GM21515 (cell line): ENCODE measurements at regions not wholly inside any gene's neighbourhood (a gene's known extent, or its start where the extent isn't known, plus 50 kb on each side); places are given as distances from the start of the nearest gene placed in this dataset.

ENCODE experiments used
- ATAC-seq: cut with Tn5 transposase; IDR thresholded peaks from one replicate; pipeline ENCODE4 v1.9.1; 2021; ENCODE audit not compliant: unreplicated experiment

GRCh38 chr20:7492257-7492656, 448.0 kb downstream of the HAO1 start:
- no peak for ATAC-seq

- no peak for ATAC-seq
These were observed 446.9 kb downstream of the HAO1 start for GRCh38 chr20:7493311-7493710.

GRCh38 chr20:7496394-7496991, 443.8 kb downstream of the HAO1 start:
- no peak for ATAC-seq

DNA sequence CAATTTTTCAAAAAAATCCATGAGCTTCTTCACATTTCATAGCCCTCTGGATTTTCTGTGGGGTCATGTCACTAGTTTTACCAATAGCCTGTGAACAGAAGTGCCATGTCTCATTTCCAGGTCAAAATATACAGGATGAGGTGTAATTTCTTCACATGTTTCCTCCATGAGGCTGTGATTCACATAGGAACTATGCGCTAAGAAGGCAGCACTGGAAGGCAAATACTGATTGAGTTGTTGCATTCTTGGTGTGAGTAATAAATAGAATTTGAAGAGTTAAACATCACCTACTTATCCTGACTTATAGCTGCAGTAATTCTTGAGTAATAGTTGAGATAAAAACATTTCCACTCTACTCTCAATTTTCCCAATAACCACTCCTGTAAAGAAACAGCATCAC, 442.3 kb downstream of the HAO1 start:
- no peak for ATAC-seq

DNA sequence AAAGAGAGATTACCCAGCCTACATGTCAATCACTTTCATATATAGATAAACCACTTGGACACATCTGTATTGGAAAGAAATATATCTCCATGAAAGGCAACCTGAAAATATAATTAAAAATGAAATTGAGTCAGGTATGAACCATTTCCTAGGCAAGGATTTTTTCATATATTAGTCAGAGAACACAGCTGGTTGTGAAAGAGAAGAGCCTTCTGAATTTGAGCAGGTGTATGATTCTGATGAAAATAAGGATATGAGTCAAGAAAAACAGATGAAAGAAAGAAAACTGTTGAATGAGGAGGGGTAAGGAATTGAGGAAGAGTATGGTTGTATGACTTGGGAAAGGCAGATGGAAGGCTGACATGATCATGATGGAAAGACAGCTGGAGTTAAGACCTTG, 441.1 kb downstream of the HAO1 start:
- no peak for ATAC-seq

- ATAC-seq = no peak
These were observed 440.0 kb downstream of the HAO1 start for GRCh38 chr20:7500231-7500663.

DNA sequence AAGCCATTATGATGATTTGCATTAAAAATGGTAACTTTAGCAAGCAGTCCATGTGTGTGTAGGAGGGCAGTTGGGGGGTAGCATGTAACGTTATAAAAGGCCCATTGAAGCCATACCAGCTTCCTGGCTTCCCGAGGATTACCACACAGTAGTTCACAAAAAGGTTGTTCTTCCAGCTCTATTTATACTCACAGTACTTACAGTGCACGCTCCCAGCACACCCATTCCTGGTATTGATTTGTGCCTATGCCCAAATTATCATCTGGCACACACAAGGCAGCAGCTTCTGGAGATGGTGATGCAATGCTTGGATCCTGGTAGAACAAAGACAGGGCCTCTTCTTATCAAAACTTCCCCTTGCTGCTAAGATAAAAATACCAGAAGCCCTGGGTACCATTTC, 436.8 kb downstream of the HAO1 start:
- ATAC-seq = no peak

GRCh38 chr20:7505152-7505834, 435.0 kb downstream of the HAO1 start:
- no peak for ATAC-seq

- no peak for ATAC-seq
These were observed 434.4 kb downstream of the HAO1 start for GRCh38 chr20:7505835-7506221.

DNA sequence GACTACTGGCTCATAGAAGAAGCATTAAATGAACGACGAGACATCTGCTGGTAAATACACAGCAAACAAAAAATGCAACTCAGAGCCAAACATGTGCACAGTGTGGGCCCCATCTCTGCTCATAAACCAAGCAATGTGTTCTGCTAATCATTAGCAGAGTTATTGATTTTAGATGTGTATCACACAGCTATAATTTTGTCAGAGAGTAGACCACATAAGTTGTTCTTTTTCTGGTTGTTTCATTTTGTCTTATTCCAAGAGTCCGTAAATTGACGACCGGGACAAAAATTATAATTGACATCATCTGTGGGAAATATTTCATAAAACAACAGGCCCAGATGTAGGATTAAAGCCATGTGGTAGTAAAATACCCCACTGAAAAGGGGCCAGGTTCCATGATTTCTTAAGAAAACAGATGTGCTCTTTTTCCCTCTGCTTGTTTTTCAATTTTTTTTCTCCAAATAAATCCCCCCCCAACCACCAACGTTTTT, 423.6 kb downstream of the HAO1 start:
- no peak for ATAC-seq

DNA sequence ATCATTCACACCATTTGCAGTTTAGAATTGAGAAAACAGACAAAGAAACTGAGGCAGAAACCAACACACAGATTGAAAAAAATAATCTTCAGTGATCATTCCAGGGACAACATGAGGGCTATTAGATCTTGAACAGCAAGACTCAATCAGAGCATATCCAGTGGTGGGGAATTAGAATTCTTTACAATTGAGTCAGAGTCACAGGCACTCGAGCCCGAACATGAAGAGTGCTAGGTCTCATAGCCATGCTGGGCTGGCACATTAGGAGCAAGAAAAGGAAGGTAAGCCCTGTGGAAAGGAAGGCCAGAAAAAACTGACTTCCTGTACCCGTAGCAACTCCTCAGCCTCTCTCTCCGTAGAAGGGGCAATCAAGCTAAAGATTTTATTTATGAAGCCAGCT, 419.9 kb downstream of the HAO1 start:
- ATAC-seq = no peak

- no peak for ATAC-seq
These were observed 417.0 kb downstream of the HAO1 start for GRCh38 chr20:7523288-7523687.

- no peak for ATAC-seq
These were observed 400.2 kb downstream of the HAO1 start for GRCh38 chr20:7540018-7540417.

DNA sequence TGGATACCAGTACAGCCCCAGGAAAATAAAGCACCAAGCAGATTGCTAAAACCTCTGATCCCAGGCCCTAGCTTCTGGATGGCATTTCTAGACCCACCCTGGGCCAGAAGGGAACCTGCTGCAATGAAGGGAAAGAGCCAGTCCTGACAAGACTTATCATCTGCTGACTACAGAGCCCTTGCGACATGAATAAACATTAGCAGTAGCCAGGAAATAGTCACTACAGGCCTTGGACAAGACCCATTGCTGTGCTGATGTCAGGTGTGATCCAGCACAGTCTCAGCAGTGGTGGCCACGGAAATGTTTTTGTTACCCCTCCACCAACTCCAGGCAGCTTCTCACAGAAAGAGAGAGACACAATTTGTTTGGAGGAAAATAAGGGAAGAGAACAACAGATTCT, 399.3 kb downstream of the HAO1 start:
- ATAC-seq = no peak

GRCh38 chr20:7571101-7571500, 369.2 kb downstream of the HAO1 start:
- no peak for ATAC-seq

GRCh38 chr20:7571521-7572055, 368.7 kb downstream of the HAO1 start:
- no peak for ATAC-seq

DNA sequence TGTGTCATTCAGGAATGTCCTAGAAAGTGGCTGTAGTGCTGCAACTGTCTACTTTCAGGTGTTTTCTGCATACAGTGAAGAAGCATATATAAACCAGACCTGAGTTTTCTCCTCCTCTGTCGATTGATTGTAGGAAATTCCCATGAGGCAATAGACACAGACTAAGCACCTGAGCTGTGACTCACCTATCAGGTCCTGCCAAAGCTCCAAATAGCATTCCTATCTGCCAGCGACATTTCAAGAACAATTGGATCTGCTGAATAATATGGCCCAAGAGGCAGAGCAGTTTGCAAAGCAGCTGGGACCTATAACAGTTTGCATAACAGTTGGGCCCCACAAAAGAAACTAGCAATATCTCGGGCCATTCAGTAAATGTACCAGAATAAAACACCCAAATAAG, 360.4 kb downstream of the HAO1 start:
- no peak for ATAC-seq

GRCh38 chr20:7585126-7585679, 355.1 kb downstream of the HAO1 start:
- ATAC-seq = no peak

- no peak for ATAC-seq
These were observed 353.8 kb downstream of the HAO1 start for GRCh38 chr20:7586481-7586880.

DNA sequence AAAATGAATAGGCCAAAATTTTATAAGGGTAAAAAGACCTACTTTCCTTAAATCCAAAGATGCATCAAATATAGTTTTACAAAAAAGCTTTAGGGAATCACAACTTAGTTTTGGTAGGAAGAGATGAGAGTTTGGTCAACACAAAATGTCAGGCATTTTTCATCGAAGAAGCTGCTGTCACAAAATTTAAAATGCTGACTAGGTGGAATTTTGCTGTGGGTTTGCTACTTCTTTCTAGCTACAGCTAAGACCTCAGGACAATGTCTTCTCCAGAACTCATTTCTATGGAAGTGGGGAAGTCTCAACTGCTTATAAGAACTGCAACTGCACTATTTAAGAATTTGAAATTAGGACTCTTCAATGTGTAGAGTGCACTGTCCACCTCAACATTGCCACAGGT, 351.1 kb downstream of the HAO1 start:
- ATAC-seq = no peak

- no peak for ATAC-seq
These were observed 343.7 kb downstream of the HAO1 start for GRCh38 chr20:7596541-7596940.

DNA sequence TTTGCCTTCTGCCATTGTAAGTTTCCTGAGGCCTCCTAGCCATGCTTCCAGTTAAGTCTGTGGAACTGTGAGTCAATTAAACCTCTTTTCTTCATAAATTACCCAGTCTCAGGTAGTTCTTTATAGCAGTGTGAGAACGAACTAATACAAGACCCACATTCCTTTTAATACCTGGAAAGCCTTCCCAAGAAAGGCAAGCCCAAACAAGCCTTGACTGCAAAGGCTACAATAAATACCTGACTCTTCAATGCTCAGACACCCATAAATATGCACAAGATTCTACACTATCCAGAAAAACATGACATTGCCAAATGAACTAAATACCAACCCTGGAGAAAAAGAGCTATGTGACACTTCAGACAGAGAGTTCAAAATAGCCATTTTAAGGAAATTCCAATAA, 338.8 kb downstream of the HAO1 start:
- ATAC-seq = no peak
